Choroid plexus epithelial cell (primary cell): ENCODE measurements at regions not wholly inside any gene's neighbourhood (a gene's known extent, or its start where the extent isn't known, plus 50 kb on each side); places are given as distances from the start of the nearest gene placed in this dataset.

Experiments
- DNase-seq: peaks from one replicate; pipeline ENCODE4 v3.0.0-alpha.2; 2010; ENCODE audit warnings: low read depth
- H3K4me3 ChIP-seq: 2 replicates; pipeline ENCODE4 v1.5.1; 2011; ENCODE audit warnings: low read depth, mild to moderate bottlenecking, control low read depth, low read length, moderate library complexity
- TF ChIP-seq, protein P1 (sequence below): conservative IDR thresholded peaks from 2 replicates; pipeline ENCODE4 v1.5.1; 2011; ENCODE audit warnings: low read depth, mild to moderate bottlenecking, control low read depth, inconsistent platforms, low read length, moderate library complexity

GRCh38 chr3:127041264-127041820 is 58.4 kb downstream of the PLXNA1 start:
- no peak for DNase-seq
- TF ChIP-seq, protein P1, sequence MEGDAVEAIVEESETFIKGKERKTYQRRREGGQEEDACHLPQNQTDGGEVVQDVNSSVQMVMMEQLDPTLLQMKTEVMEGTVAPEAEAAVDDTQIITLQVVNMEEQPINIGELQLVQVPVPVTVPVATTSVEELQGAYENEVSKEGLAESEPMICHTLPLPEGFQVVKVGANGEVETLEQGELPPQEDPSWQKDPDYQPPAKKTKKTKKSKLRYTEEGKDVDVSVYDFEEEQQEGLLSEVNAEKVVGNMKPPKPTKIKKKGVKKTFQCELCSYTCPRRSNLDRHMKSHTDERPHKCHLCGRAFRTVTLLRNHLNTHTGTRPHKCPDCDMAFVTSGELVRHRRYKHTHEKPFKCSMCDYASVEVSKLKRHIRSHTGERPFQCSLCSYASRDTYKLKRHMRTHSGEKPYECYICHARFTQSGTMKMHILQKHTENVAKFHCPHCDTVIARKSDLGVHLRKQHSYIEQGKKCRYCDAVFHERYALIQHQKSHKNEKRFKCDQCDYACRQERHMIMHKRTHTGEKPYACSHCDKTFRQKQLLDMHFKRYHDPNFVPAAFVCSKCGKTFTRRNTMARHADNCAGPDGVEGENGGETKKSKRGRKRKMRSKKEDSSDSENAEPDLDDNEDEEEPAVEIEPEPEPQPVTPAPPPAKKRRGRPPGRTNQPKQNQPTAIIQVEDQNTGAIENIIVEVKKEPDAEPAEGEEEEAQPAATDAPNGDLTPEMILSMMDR = no peak

GRCh38 chr3:127041933-127042332 is 59.0 kb downstream of the PLXNA1 start:
- H3K4me3 ChIP-seq = no peak overlapping the region
- TF ChIP-seq, protein P1 = no peak
- DNase-seq = no peak

More at GRCh38 chr3:127041264-127041820, 58.4 kb downstream of the PLXNA1 start:
- no peak overlapping the region for H3K4me3 ChIP-seq

GRCh38 chr3:127042634-127043033 is 59.7 kb downstream of the PLXNA1 start:
- no peak for DNase-seq
- TF ChIP-seq, protein P1 = no peak
- no peak overlapping the region for H3K4me3 ChIP-seq

DNA sequence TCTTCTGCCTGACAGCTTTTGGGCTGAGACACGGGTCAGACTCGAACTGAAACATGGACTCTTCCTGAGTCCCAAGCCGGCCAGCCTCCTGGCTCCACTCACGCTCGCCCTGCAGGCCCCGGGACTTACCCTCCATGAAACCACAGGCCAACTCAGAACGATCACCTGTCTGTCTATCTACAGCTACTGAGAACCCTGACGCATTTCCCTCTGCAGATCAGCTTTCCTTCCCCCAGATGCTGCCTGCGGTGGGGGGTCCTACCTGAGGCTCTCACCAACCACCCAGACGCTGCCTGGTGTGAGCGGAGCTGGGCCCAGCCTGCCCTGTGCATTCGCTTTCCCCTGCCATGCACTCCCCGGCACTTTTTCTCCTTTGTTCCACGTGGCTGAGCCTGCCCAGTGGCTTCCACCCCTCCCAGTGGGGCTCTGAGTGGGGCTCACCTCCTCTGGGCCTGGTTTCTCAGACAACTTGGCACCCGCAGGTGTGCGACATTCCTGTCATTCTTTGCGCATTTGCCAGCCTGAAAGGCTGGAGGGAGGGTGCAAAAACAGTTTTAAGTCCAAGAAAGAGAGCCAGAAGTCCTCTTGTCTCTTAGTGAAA is 60.2 kb downstream of the PLXNA1 start:
- no peak overlapping the region for H3K4me3 ChIP-seq
- TF ChIP-seq, protein P1 = no peak
- DNase-seq = no peak

DNA sequence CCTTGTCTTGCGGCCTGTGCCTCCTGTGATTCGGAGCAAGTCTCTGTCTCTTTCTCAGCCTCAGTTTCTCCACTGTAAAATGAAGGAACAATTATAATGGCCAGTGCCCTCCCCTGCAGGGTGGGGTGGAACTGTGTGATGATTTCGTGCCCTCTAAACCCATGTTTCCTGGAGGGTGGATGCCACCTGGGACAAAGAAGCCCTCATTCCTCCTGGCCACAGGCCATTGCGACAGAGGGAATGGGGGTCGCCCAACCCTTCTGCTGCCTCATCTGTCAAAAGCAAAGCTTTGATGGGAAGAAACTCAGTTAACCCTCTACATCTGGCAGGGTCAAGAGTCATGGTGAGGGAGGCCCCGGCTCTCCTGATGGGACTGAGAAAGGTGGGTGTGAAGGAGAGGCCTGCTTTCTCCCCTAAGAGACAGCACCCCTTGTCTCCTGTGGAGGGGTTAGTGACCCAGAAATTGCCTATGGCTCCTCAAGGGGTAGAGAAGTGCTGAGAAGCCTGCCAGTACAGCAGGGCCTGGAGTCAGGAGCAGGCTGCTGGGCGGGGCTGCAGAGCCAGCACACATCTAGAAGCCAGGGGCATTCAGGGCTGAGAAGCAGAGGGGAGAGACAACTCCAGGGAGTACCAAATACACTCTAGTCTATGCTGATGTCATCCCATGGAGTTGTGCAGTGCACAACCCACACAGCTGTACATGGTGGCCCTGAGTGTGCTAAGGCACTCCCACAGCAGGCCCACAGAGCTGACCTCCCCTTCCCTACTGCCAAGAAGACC is 61.0 kb downstream of the PLXNA1 start:
- TF ChIP-seq, protein P1 = no peak
- no peak overlapping the region for H3K4me3 ChIP-seq
- no peak for DNase-seq

DNA sequence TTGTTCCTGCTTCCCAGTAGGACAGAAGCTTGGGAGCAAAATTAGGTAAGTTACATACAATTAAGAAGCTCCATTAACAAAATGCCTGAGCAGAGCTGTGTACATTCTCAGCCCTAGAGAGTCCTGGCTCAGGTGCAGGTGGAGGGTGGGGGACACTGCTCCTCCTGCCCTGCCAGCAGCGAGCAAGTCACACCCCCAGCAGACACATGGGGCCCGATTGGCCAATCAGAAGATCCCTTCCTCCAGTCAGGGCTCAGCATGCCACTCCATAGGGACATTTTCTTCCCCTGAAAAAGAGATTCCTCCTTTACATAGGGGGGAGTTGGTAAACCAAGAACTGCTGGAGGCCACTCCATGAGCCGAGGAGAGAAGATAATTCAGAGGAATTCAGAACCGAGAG is 62.1 kb downstream of the PLXNA1 start:
- peak; percentile 34 for DNase-seq
- TF ChIP-seq, protein P1 = no peak
- H3K4me3 ChIP-seq = no peak overlapping the region
